SU-DHL-6 (cell line): ENCODE measurements at regions not wholly inside any gene's neighbourhood (a gene's known extent, or its start where the extent isn't known, plus 50 kb on each side); places are given as distances from the start of the nearest gene placed in this dataset.

Source experiments
- CTCF ChIP-seq: fragments of 200-600 bp; sonication (generic); IDR thresholded peaks from one replicate; pipeline ENCODE4 v1.5.1; 2017; ENCODE audit warnings: antibody characterized with exemption, mild to moderate bottlenecking, low read length, moderate library complexity; ENCODE audit not compliant: insufficient read depth, poor library complexity, severe bottlenecking
- EZH2phosphoT487 ChIP-seq: fragments of 200-600 bp; sonication (generic), shearing (Covaris generic); conservative IDR thresholded peaks from 2 replicates; pipeline ENCODE4 v1.6.1; 2018; ENCODE audit warnings: mild to moderate bottlenecking, antibody characterized with exemption, low read length, moderate library complexity, mixed read lengths

- no peak for TF ChIP-seq CTCF
- TF ChIP-seq EZH2phosphoT487 = no peak
These were observed 170.2 kb upstream of the HDAC4 start for GRCh38 chr2:239570971-239571520.
